Mucosa of descending colon (tissue), 3 donors: ENCODE measurements at regions not wholly inside any gene's neighbourhood (a gene's known extent, or its start where the extent isn't known, plus 50 kb on each side); places are given as distances from the start of the nearest gene placed in this dataset.

Experiments
- ATAC-seq: fragments of 200-7000 bp; cut with Tn5 transposase; one replicate; pipeline ENCODE4 v1.9.1; 2020; ENCODE audit warnings: mild to moderate bottlenecking, moderate library complexity
- DNase-seq, 3 donors: peaks; one replicate each; pipeline ENCODE4 v3.0.0-alpha.2; 2020
- H3K36me3 ChIP-seq: fragments of 200-600 bp; one replicate; pipeline ENCODE4 v1.8.0; 2021; ENCODE audit warnings: low read depth, mild to moderate bottlenecking
- H3K4me1 ChIP-seq: fragments of 200-600 bp; one replicate; pipeline ENCODE4 v1.8.0; 2021; ENCODE audit warnings: low read depth, mild to moderate bottlenecking
- H3K4me3 ChIP-seq: fragments of 200-600 bp; one replicate; pipeline ENCODE4 v1.8.0; 2021; ENCODE audit warnings: mild to moderate bottlenecking
- H3K9me3 ChIP-seq: fragments of 200-600 bp; one replicate; pipeline ENCODE4 v1.8.0; 2021; ENCODE audit warnings: mild to moderate bottlenecking
- CTCF ChIP-seq: fragments of 200-600 bp; IDR thresholded peaks from one replicate; pipeline ENCODE4 v1.8.0; 2022; ENCODE audit warnings: antibody characterized with exemption, mild to moderate bottlenecking
- intact Hi-C, 2 donors: fragments of 100-400 bp; cut with DNase I in 1 of 2; cut with micrococcal nuclease in 1 of 2; formaldehyde crosslinking; loops; one replicate each; pipeline versions ENCODE4 v1.11.0 to v1.11.1; 2022; cut with DNase I, micrococcal nuclease
- donor health status: DM: no; HTN: no; CAD: no; lungs with moderate emphysema.
- donor health status: DM: no; HTN: no; CAD: no.
- donor health status: DM: no; HTN: yes; CAD: no.

GRCh38 chr6:144931172-144932035 is 646.3 kb downstream of the UTRN start:
- Histone ChIP-seq H3K9me3 (no peaks in the 10 kb centered on the region), H3K4me3 (no peak overlapping the region), H3K36me3 (no peaks in the 10 kb centered on the region), H3K4me1 (no peaks in the 10 kb centered on the region)
- ATAC-seq = peak; percentile 54
- DNase-seq = peak in 1 of 3 donors; percentile 71
- no peak for TF ChIP-seq CTCF
- intact Hi-C loops = loop anchor here in 1 of 2 donors (5.0 kb wide), 1 partner anchor 349 kb away; no protein-coding TSS in a partner anchor

GRCh38 chr6:144932621-144933020 is 647.5 kb downstream of the UTRN start:
- intact Hi-C loops = loop anchor here in 1 of 2 donors (5.0 kb wide), 1 partner anchor 350 kb away; no protein-coding TSS in a partner anchor
- DNase-seq (no peak), ATAC-seq (no peak)
- TF ChIP-seq CTCF = no peak
- Histone ChIP-seq H3K36me3 (no peaks in the 10 kb centered on the region), H3K4me3 (no peak overlapping the region), H3K9me3 (no peaks in the 10 kb centered on the region), H3K4me1 (no peaks in the 10 kb centered on the region)

- no peak for DNase-seq
- no peak for TF ChIP-seq CTCF
- intact Hi-C loops = no loop called here
These were observed 650.0 kb downstream of the UTRN start for GRCh38 chr6:144935181-144935580.

GRCh38 chr6:144935661-144936060 is 650.5 kb downstream of the UTRN start:
- H3K4me3 ChIP-seq = no peak overlapping the region
- TF ChIP-seq CTCF = no peak
- intact Hi-C loops = no loop called here
- no peaks in the 10 kb centered on the region for H3K4me1 ChIP-seq
- DNase-seq (no peak), ATAC-seq (no peak)
- no peaks in the 10 kb centered on the region for H3K9me3 ChIP-seq
- H3K36me3 ChIP-seq = no peaks in the 10 kb centered on the region

More at GRCh38 chr6:144935181-144935580, 650.0 kb downstream of the UTRN start:
- no peak for ATAC-seq
- Histone ChIP-seq H3K4me3 (no peak overlapping the region), H3K36me3 (no peaks in the 10 kb centered on the region), H3K4me1 (no peaks in the 10 kb centered on the region), H3K9me3 (no peaks in the 10 kb centered on the region)

GRCh38 chr6:144936764-144937163 is 651.6 kb downstream of the UTRN start:
- ATAC-seq = no peak
- Histone ChIP-seq H3K4me3 (no peak overlapping the region), H3K4me1 (no peaks in the 10 kb centered on the region), H3K36me3 (no peaks in the 10 kb centered on the region), H3K9me3 (no peaks in the 10 kb centered on the region)
- intact Hi-C loops = no loop called here
- DNase-seq = no peak
- TF ChIP-seq CTCF = no peak
